IPS-18c (cell line): ENCODE measurements at regions not wholly inside any gene's neighbourhood (a gene's known extent, or its start where the extent isn't known, plus 50 kb on each side); places are given as distances from the start of the nearest gene placed in this dataset.

ENCODE experiments used
- H3K4me3 ChIP-seq: 2 replicates; pipeline ENCODE4 v1.7.0; 2013; ENCODE audit warnings: low read depth, mild to moderate bottlenecking, low read length, moderate library complexity; ENCODE audit not compliant: insufficient read depth
- H3K9me3 ChIP-seq: one replicate; pipeline ENCODE4 v1.6.1; 2013; ENCODE audit warnings: mild to moderate bottlenecking, low read length, moderate library complexity; ENCODE audit not compliant: control insufficient read depth, insufficient read depth

- H3K9me3 ChIP-seq: no peaks in the 10 kb centered on the region
- no peak overlapping the region for H3K4me3 ChIP-seq
Measured at GRCh38 chr21:21605521-21605920, 607.3 kb downstream of the NCAM2 start.

GRCh38 chr21:21606041-21606440 is 607.8 kb downstream of the NCAM2 start:
- Histone ChIP-seq H3K9me3 (no peaks in the 10 kb centered on the region), H3K4me3 (no peak overlapping the region)

- H3K4me3 ChIP-seq: no peak overlapping the region
- H3K9me3 ChIP-seq: no peaks in the 10 kb centered on the region
Measured at GRCh38 chr21:21612466-21612865, 614.3 kb downstream of the NCAM2 start.

GRCh38 chr21:21614966-21615365 is 616.8 kb downstream of the NCAM2 start:
- no peak overlapping the region for H3K4me3 ChIP-seq
- H3K9me3 ChIP-seq: no peaks in the 10 kb centered on the region

GRCh38 chr21:21622460-21623234 is 624.4 kb downstream of the NCAM2 start:
- Histone ChIP-seq H3K9me3 (no peaks in the 10 kb centered on the region), H3K4me3 (no peak overlapping the region)

GRCh38 chr21:21624674-21625073 is 626.5 kb downstream of the NCAM2 start:
- H3K4me3 ChIP-seq: no peak overlapping the region

GRCh38 chr21:21631961-21632360 is 633.8 kb downstream of the NCAM2 start:
- Histone ChIP-seq H3K9me3 (no peaks in the 10 kb centered on the region), H3K4me3 (no peak overlapping the region)

More at GRCh38 chr21:21624674-21625073, 626.5 kb downstream of the NCAM2 start:
- no peaks in the 10 kb centered on the region for H3K9me3 ChIP-seq

GRCh38 chr21:21632926-21633325 is 634.7 kb downstream of the NCAM2 start:
- Histone ChIP-seq H3K4me3 (no peak overlapping the region), H3K9me3 (no peaks in the 10 kb centered on the region)

- H3K9me3 ChIP-seq: no peaks in the 10 kb centered on the region
Measured at GRCh38 chr21:21661741-21662140, 663.5 kb downstream of the NCAM2 start.

GRCh38 chr21:21662776-21663175 is 664.6 kb downstream of the NCAM2 start:
- no peak overlapping the region for H3K4me3 ChIP-seq
- H3K9me3 ChIP-seq: no peaks in the 10 kb centered on the region

More at GRCh38 chr21:21661741-21662140, 663.5 kb downstream of the NCAM2 start:
- H3K4me3 ChIP-seq: no peak overlapping the region

GRCh38 chr21:21664871-21665270 is 666.7 kb downstream of the NCAM2 start:
- no peak overlapping the region for H3K4me3 ChIP-seq
- H3K9me3 ChIP-seq: no peaks in the 10 kb centered on the region

- no peaks in the 10 kb centered on the region for H3K9me3 ChIP-seq
Measured at GRCh38 chr21:21666689-21667088, 668.5 kb downstream of the NCAM2 start.

GRCh38 chr21:21668198-21668597 is 670.0 kb downstream of the NCAM2 start:
- Histone ChIP-seq H3K4me3 (no peak overlapping the region), H3K9me3 (no peaks in the 10 kb centered on the region)

More at GRCh38 chr21:21666689-21667088, 668.5 kb downstream of the NCAM2 start:
- no peak overlapping the region for H3K4me3 ChIP-seq

GRCh38 chr21:21673959-21674358 is 675.8 kb downstream of the NCAM2 start:
- no peaks in the 10 kb centered on the region for H3K9me3 ChIP-seq

GRCh38 chr21:21675601-21676000 is 677.4 kb downstream of the NCAM2 start:
- Histone ChIP-seq H3K9me3 (no peaks in the 10 kb centered on the region), H3K4me3 (no peak overlapping the region)

More at GRCh38 chr21:21673959-21674358, 675.8 kb downstream of the NCAM2 start:
- H3K4me3 ChIP-seq: no peak overlapping the region

GRCh38 chr21:21682172-21682571 is 684.0 kb downstream of the NCAM2 start:
- H3K9me3 ChIP-seq: no peaks in the 10 kb centered on the region

GRCh38 chr21:21688889-21689288 is 690.7 kb downstream of the NCAM2 start:
- no peaks in the 10 kb centered on the region for H3K9me3 ChIP-seq
- no peak overlapping the region for H3K4me3 ChIP-seq

More at GRCh38 chr21:21682172-21682571, 684.0 kb downstream of the NCAM2 start:
- no peak overlapping the region for H3K4me3 ChIP-seq

- Histone ChIP-seq H3K9me3 (no peaks in the 10 kb centered on the region), H3K4me3 (no peak overlapping the region)
Measured at GRCh38 chr21:21690068-21690665, 692.0 kb downstream of the NCAM2 start.
